Astrocyte (in vitro differentiated cells and primary cell): ENCODE measurements at regions not wholly inside any gene's neighbourhood (a gene's known extent, or its start where the extent isn't known, plus 50 kb on each side); places are given as distances from the start of the nearest gene placed in this dataset.

Source experiments
- EZH2 ChIP-seq: IDR thresholded peaks from 2 replicates; pipeline ENCODE4 v1.6.1; 2012; ENCODE audit warnings: mild to moderate bottlenecking, low read length, inconsistent platforms; ENCODE audit not compliant: insufficient read depth
- TF ChIP-seq, protein P1 (sequence below): IDR thresholded peaks from 2 replicates; pipeline ENCODE4 v1.5.1; 2011; ENCODE audit warnings: low read depth, mild to moderate bottlenecking, inconsistent platforms, low read length, moderate library complexity; ENCODE audit not compliant: insufficient read depth

DNA sequence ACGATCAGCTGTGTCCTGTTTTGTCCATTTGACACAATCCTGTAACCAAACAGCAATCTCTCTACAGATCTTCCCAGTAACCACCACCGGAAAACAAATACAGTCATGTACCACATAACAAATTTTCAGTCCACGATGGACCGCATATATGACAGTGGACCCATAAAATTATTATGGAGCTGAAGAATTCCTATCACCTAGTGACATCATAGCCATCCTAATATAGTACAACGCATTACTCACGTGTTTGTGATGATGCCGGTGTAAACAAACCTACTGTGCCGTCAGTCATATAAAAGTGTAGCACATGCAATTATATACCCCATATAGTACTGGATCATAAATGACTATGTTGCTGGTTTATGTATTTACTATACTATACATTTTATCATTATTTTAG lies 133.7 kb upstream of the EDNRA start:
- TF ChIP-seq, protein P1, sequence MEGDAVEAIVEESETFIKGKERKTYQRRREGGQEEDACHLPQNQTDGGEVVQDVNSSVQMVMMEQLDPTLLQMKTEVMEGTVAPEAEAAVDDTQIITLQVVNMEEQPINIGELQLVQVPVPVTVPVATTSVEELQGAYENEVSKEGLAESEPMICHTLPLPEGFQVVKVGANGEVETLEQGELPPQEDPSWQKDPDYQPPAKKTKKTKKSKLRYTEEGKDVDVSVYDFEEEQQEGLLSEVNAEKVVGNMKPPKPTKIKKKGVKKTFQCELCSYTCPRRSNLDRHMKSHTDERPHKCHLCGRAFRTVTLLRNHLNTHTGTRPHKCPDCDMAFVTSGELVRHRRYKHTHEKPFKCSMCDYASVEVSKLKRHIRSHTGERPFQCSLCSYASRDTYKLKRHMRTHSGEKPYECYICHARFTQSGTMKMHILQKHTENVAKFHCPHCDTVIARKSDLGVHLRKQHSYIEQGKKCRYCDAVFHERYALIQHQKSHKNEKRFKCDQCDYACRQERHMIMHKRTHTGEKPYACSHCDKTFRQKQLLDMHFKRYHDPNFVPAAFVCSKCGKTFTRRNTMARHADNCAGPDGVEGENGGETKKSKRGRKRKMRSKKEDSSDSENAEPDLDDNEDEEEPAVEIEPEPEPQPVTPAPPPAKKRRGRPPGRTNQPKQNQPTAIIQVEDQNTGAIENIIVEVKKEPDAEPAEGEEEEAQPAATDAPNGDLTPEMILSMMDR = no peak
- TF ChIP-seq EZH2 = no peak
